IgD-negative memory B cell (primary cell): ENCODE measurements at regions not wholly inside any gene's neighbourhood (a gene's known extent, or its start where the extent isn't known, plus 50 kb on each side); places are given as distances from the start of the nearest gene placed in this dataset.

Source experiments
- H3K27ac Mint-ChIP-seq, 3 donors: one replicate each; pipeline ENCODE4 v1.8.0; 2020 to 2022; ENCODE audit warnings: mild to moderate bottlenecking in 3 of 3, mixed read lengths in 3 of 3, moderate library complexity in 1 of 3
- H3K27me3 Mint-ChIP-seq: one replicate; pipeline ENCODE4 v1.8.0; 2021; ENCODE audit warnings: mixed read lengths
- H3K36me3 Mint-ChIP-seq: one replicate; pipeline ENCODE4 v1.8.0; 2020; ENCODE audit warnings: mild to moderate bottlenecking, mixed read lengths
- H3K4me1 Mint-ChIP-seq, 3 donors: one replicate each; pipeline ENCODE4 v1.8.0; 2020 to 2022; ENCODE audit warnings: mixed read lengths in 3 of 3, mild to moderate bottlenecking in 1 of 3
- H3K4me3 Mint-ChIP-seq, 4 donors: one replicate each; pipeline ENCODE4 v1.8.0; 2020 to 2022; ENCODE audit warnings: mild to moderate bottlenecking in 4 of 4, mixed read lengths in 4 of 4, moderate library complexity in 3 of 4
- H3K9me3 Mint-ChIP-seq, 3 donors: one replicate each; pipeline ENCODE4 v1.8.0; 2020 to 2021; ENCODE audit warnings: mixed read lengths in 3 of 3, mild to moderate bottlenecking in 1 of 3

GRCh38 chr5:175121457-175121856, 322.5 kb downstream of the DRD1 start:
- Mint-ChIP-seq H3K36me3 (no peaks in the 10 kb centered on the region), H3K9me3 (peaks cover 0 to 4% (median 4%) of the 10 kb centered on the region in 3 donors), H3K27ac (no peak overlapping the region), H3K4me1 (no peaks in the 10 kb centered on the region), H3K4me3 (no peak overlapping the region), H3K27me3 (no peaks in the 10 kb centered on the region)

- no peaks in the 10 kb centered on the region for H3K4me1 Mint-ChIP-seq
- no peaks in the 10 kb centered on the region for H3K27me3 Mint-ChIP-seq
- H3K4me3 Mint-ChIP-seq: no peak overlapping the region
- H3K27ac Mint-ChIP-seq: no peak overlapping the region
- H3K9me3 Mint-ChIP-seq: peaks cover 0 to 4% (median 4%) of the 10 kb centered on the region in 3 donors
- no peaks in the 10 kb centered on the region for H3K36me3 Mint-ChIP-seq
These were observed 323.6 kb downstream of the DRD1 start for GRCh38 chr5:175120412-175120811.

GRCh38 chr5:175118700-175119309, 325.2 kb downstream of the DRD1 start:
- Mint-ChIP-seq H3K36me3 (no peaks in the 10 kb centered on the region), H3K27ac (no peak overlapping the region), H3K4me1 (no peaks in the 10 kb centered on the region), H3K27me3 (no peaks in the 10 kb centered on the region), H3K4me3 (no peak overlapping the region), H3K9me3 (peaks cover 0 to 4% (median 4%) of the 10 kb centered on the region in 3 donors)

GRCh38 chr5:175116466-175117048, 327.4 kb downstream of the DRD1 start:
- Mint-ChIP-seq H3K4me3 (no peak overlapping the region), H3K9me3 (peaks cover 0 to 6% (median 4%) of the 10 kb centered on the region in 3 donors), H3K27me3 (peaks cover under 1% of the 10 kb centered on the region), H3K4me1 (no peaks in the 10 kb centered on the region), H3K36me3 (no peaks in the 10 kb centered on the region), H3K27ac (no peak overlapping the region)

GRCh38 chr5:175115831-175116230, 328.2 kb downstream of the DRD1 start:
- peaks cover 2% of the 10 kb centered on the region for H3K27me3 Mint-ChIP-seq
- H3K4me1 Mint-ChIP-seq: no peaks in the 10 kb centered on the region
- H3K27ac Mint-ChIP-seq: no peak overlapping the region
- peaks cover 0 to 7% (median 4%) of the 10 kb centered on the region in 3 donors for H3K9me3 Mint-ChIP-seq
- no peaks in the 10 kb centered on the region for H3K36me3 Mint-ChIP-seq
- H3K4me3 Mint-ChIP-seq: no peak overlapping the region

GRCh38 chr5:175113947-175114346, 330.0 kb downstream of the DRD1 start:
- Mint-ChIP-seq H3K4me3 (no peak overlapping the region), H3K4me1 (no peaks in the 10 kb centered on the region), H3K9me3 (peaks cover 0 to 7% (median 5%) of the 10 kb centered on the region in 3 donors), H3K27ac (no peak overlapping the region), H3K36me3 (no peaks in the 10 kb centered on the region), H3K27me3 (peaks cover 2% of the 10 kb centered on the region)

- Mint-ChIP-seq H3K27ac (no peak overlapping the region), H3K27me3 (peaks cover 2% of the 10 kb centered on the region), H3K4me1 (no peaks in the 10 kb centered on the region), H3K36me3 (no peaks in the 10 kb centered on the region), H3K9me3 (peaks cover 3 to 7% (median 6%) of the 10 kb centered on the region in 3 donors), H3K4me3 (no peak overlapping the region)
These were observed 334.8 kb downstream of the DRD1 start for GRCh38 chr5:175109058-175109755.

GRCh38 chr5:175107865-175108264, 336.1 kb downstream of the DRD1 start:
- Mint-ChIP-seq H3K27ac (no peak overlapping the region), H3K9me3 (peaks cover 3 to 7% (median 5%) of the 10 kb centered on the region in 3 donors), H3K4me3 (no peak overlapping the region), H3K36me3 (no peaks in the 10 kb centered on the region), H3K27me3 (peaks cover 2% of the 10 kb centered on the region), H3K4me1 (no peaks in the 10 kb centered on the region)

GRCh38 chr5:175107028-175107588, 336.9 kb downstream of the DRD1 start:
- no peaks in the 10 kb centered on the region for H3K4me1 Mint-ChIP-seq
- no peak overlapping the region for H3K4me3 Mint-ChIP-seq
- peaks cover 5 to 10% (median 6%) of the 10 kb centered on the region in 3 donors for H3K9me3 Mint-ChIP-seq
- H3K27me3 Mint-ChIP-seq: peaks cover 2% of the 10 kb centered on the region
- no peaks in the 10 kb centered on the region for H3K36me3 Mint-ChIP-seq
- no peak overlapping the region for H3K27ac Mint-ChIP-seq

GRCh38 chr5:175104677-175105076, 339.3 kb downstream of the DRD1 start:
- Mint-ChIP-seq H3K4me1 (no peaks in the 10 kb centered on the region), H3K36me3 (no peaks in the 10 kb centered on the region), H3K27me3 (no peaks in the 10 kb centered on the region), H3K9me3 (peaks cover 3 to 10% (median 7%) of the 10 kb centered on the region in 3 donors), H3K27ac (no peak overlapping the region), H3K4me3 (no peak overlapping the region)

GRCh38 chr5:175103746-175104145, 340.2 kb downstream of the DRD1 start:
- H3K4me1 Mint-ChIP-seq: no peaks in the 10 kb centered on the region
- H3K36me3 Mint-ChIP-seq: no peaks in the 10 kb centered on the region
- no peak overlapping the region for H3K4me3 Mint-ChIP-seq
- H3K27ac Mint-ChIP-seq: no peak overlapping the region
- no peaks in the 10 kb centered on the region for H3K27me3 Mint-ChIP-seq
- peaks cover 7% of the 10 kb centered on the region in 3 donors for H3K9me3 Mint-ChIP-seq

GRCh38 chr5:175102717-175103116, 341.3 kb downstream of the DRD1 start:
- Mint-ChIP-seq H3K9me3 (peaks cover 3 to 4% (median 3%) of the 10 kb centered on the region in 3 donors), H3K4me1 (no peaks in the 10 kb centered on the region), H3K27me3 (no peaks in the 10 kb centered on the region), H3K36me3 (no peaks in the 10 kb centered on the region), H3K4me3 (no peak overlapping the region), H3K27ac (no peak overlapping the region)

GRCh38 chr5:175098301-175098700, 345.7 kb downstream of the DRD1 start:
- Mint-ChIP-seq H3K27ac (peak overlapping the region in 1 of 3 donors; percentile 87), H3K36me3 (no peaks in the 10 kb centered on the region), H3K4me3 (no peak overlapping the region), H3K4me1 (no peaks in the 10 kb centered on the region), H3K27me3 (no peaks in the 10 kb centered on the region), H3K9me3 (peaks cover 3 to 6% (median 4%) of the 10 kb centered on the region in 3 donors)

- Mint-ChIP-seq H3K9me3 (peaks cover 0 to 6% (median 1%) of the 10 kb centered on the region in 3 donors), H3K27me3 (no peaks in the 10 kb centered on the region), H3K36me3 (no peaks in the 10 kb centered on the region), H3K27ac (no peak overlapping the region), H3K4me1 (no peaks in the 10 kb centered on the region), H3K4me3 (no peak overlapping the region)
These were observed 347.4 kb downstream of the DRD1 start for GRCh38 chr5:175096469-175097165.

- Mint-ChIP-seq H3K27ac (no peak overlapping the region), H3K4me1 (no peaks in the 10 kb centered on the region), H3K4me3 (no peak overlapping the region), H3K36me3 (no peaks in the 10 kb centered on the region), H3K9me3 (peaks cover 0 to 6% (median 0%) of the 10 kb centered on the region in 3 donors), H3K27me3 (no peaks in the 10 kb centered on the region)
These were observed 349.5 kb downstream of the DRD1 start for GRCh38 chr5:175094461-175094860.
